A549 (cell line): ENCODE measurements at regions not wholly inside any gene's neighbourhood (a gene's known extent, or its start where the extent isn't known, plus 50 kb on each side); places are given as distances from the start of the nearest gene placed in this dataset.

ENCODE experiments used
- ATOH8 ChIP-seq: fragments of 250-450 bp; sonication (Bioruptor Pico); IDR thresholded peaks from 2 replicates; pipeline ENCODE4 v1.5.0; 2020; ENCODE audit warnings: low read depth, mild to moderate bottlenecking, moderate library complexity
- CEBPB ChIP-seq, 2 experiments: fragments of >200 bp in 1 of 2; sonication (Bioruptor Twin) in 1 of 2; formaldehyde crosslinking in 1 of 2; IDR thresholded peaks; 2 replicates each; pipeline ENCODE4 v1.6.1; 2012 to 2016
- CHD2 ChIP-seq: fragments of 150-350 bp; IDR thresholded peaks from 2 replicates; pipeline ENCODE4 v1.6.1; 2014; ENCODE audit warnings: low read length; ENCODE audit not compliant: partially characterized antibody
- CTCF ChIP-seq: fragments of >200 bp; sonication (Bioruptor Twin); formaldehyde crosslinking; IDR thresholded peaks from 3 replicates; pipeline ENCODE4 v1.5.1; 2016
- ESRRA ChIP-seq: fragments of 150-350 bp; IDR thresholded peaks from 2 replicates; pipeline ENCODE4 v1.6.1; 2014; ENCODE audit warnings: mild to moderate bottlenecking, low read length, borderline replicate concordance
- FOSB ChIP-seq: fragments of 250-450 bp; sonication (Bioruptor Pico); IDR thresholded peaks from 2 replicates; pipeline ENCODE4 v1.5.0; 2020; ENCODE audit warnings: mild to moderate bottlenecking, moderate library complexity
- HDAC2 ChIP-seq: fragments of 200-600 bp; sonication (generic); IDR thresholded peaks from 2 replicates; pipeline ENCODE4 v1.6.1; 2016
- KDM1A ChIP-seq: fragments of 200-600 bp; sonication (generic); IDR thresholded peaks from 2 replicates; pipeline ENCODE4 v1.6.1; 2016; ENCODE audit warnings: low read depth, mild to moderate bottlenecking
- MAX ChIP-seq: IDR thresholded peaks from 2 replicates; pipeline ENCODE4 v1.6.1; 2012
- NPAS2 ChIP-seq: fragments of 250-450 bp; sonication (Bioruptor Pico); IDR thresholded peaks from 2 replicates; pipeline ENCODE4 v1.8.0; 2022; ENCODE audit warnings: mild to moderate bottlenecking, moderate library complexity, borderline replicate concordance
- POLR2A ChIP-seq: IDR thresholded peaks from 2 replicates; pipeline ENCODE4 v1.6.1; 2012; ENCODE audit warnings: mild to moderate bottlenecking, low read length
- RAD21 ChIP-seq, 2 experiments: fragments of >200 bp in 1 of 2; sonication (Bioruptor Twin) in 1 of 2; formaldehyde crosslinking in 1 of 2; IDR thresholded peaks in 1 of 2; conservative IDR thresholded peaks in 1 of 2; 2 replicates in 1 of 2; 3 replicates in 1 of 2; pipeline ENCODE4 v1.6.1; 2012 to 2018; ENCODE audit warnings: inconsistent platforms in 1 of 2
- USF2 ChIP-seq: fragments of 450-650 bp; IDR thresholded peaks from 2 replicates; pipeline ENCODE4 v1.6.1; 2014; ENCODE audit warnings: antibody characterized with exemption

DNA sequence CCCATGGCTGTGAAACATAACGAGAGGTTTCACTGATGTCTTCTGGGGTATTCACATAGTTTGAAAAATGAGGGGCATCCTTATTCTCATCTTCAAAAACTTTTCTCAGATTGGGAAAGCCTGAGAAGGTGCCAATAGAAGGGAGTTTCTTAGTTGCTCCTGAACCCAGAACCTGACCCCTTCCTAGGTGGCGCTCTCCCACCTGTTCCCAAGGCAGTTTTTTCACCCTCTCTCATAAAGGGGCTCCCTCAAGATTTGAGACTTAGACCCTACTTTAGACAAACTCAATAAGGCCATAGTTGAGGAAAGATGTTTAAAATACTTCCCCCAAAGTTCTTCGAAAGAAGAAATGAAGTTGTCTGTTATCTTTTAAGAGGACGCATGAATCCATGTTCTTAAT lies 142.2 kb downstream of the FGF9 start:
- TF ChIP-seq FOSB (no peak), USF2 (no peak), MAX (no peak), POLR2A (no peak), CTCF (no peak), RAD21 (conservative IDR thresholded peaks at IDR 0.05 in 1 of 2, IDR thresholded peaks at IDR 0.05 in 1 of 2) (no peak), CHD2 (no peak), KDM1A (no peak), ATOH8 (CRISPR knock-in tag) (no peak), HDAC2 (no peak), CEBPB (IDR thresholded peaks at IDR 0.05) (no peak), ESRRA (no peak), NPAS2 (no peak)
